Body of pancreas (tissue), 4 donors: ENCODE measurements at regions not wholly inside any gene's neighbourhood (a gene's known extent, or its start where the extent isn't known, plus 50 kb on each side); places are given as distances from the start of the nearest gene placed in this dataset.

ENCODE experiments used
- ATAC-seq: fragments of 150-250 bp; one replicate; pipeline ENCODE4 v1.9.1; 2016
- DNase-seq, 4 donors: peaks; one replicate each; pipeline ENCODE4 v3.0.0-alpha.2; 2019
- H3K27ac ChIP-seq, 4 donors: fragments of 200-600 bp; sonication (generic); 1 replicate in 3 of 4; 2 replicates in 1 of 4; pipeline versions ENCODE4 v1.5.1 to v1.6.1; 2016 to 2019; ENCODE audit warnings: mild to moderate bottlenecking in 1 of 4, mixed read lengths in 1 of 4, moderate library complexity in 1 of 4
- H3K27me3 ChIP-seq, 2 donors: fragments of 200-600 bp; sonication (generic); one replicate each; pipeline ENCODE4 v1.6.0; 2016; ENCODE audit warnings: mild to moderate bottlenecking in 1 of 2
- H3K36me3 ChIP-seq, 2 donors: fragments of 200-600 bp; sonication (generic); replicated peaks in 1 of 2; 2 replicates each; pipeline ENCODE4 v1.5.1; 2016; ENCODE audit warnings: low read depth in 2 of 2; ENCODE audit not compliant: insufficient read depth in 1 of 2
- H3K4me1 ChIP-seq: fragments of 200-600 bp; sonication (generic); one replicate; pipeline ENCODE4 v1.6.0; 2016
- H3K4me3 ChIP-seq, 2 donors: fragments of 200-600 bp; sonication (generic); 1 replicate in 1 of 2; 2 replicates in 1 of 2; pipeline ENCODE4 v1.5.1; 2016 to 2019
- H3K9me3 ChIP-seq, 3 donors: fragments of 200-600 bp; sonication (generic); 1 replicate in 2 of 3; 2 replicates in 1 of 3; pipeline ENCODE4 v1.5.1; 2016
- CTCF ChIP-seq, 7 experiments: fragments of 450-650 bp in 4 of 7; fragments of 200-600 bp in 3 of 7; sonication (generic) in 3 of 7; IDR thresholded peaks; one replicate each; pipeline ENCODE4 v1.5.1; 2016 to 2019; ENCODE audit warnings: antibody characterized with exemption in 7 of 7
- POLR2A ChIP-seq, 3 donors: fragments of 450-650 bp; IDR thresholded peaks; one replicate each; pipeline ENCODE4 v1.6.1; 2016; ENCODE audit warnings: antibody characterized with exemption in 3 of 3, mild to moderate bottlenecking in 2 of 3
- WGBS, 2 donors: methylation state at CpG; one replicate each; pipeline ENCODE4 v1.1.5; 2017; 5-methylcytosine and 5-hydroxymethylcytosine counted together
- intact Hi-C: fragments of 100-400 bp; cut with DNase I; formaldehyde crosslinking; loops from one replicate; pipeline ENCODE4 v1.15.1; 2023

GRCh38 chr2:8586457-8587051 lies 95.3 kb upstream of the ID2 start:
- intact Hi-C loops, result no loop called here
- no peak overlapping the region for H3K27ac ChIP-seq
- H3K4me3 ChIP-seq, result no peak overlapping the region
- DNase-seq (no peak), ATAC-seq (no peak)
- no peaks in the 10 kb centered on the region for H3K27me3 ChIP-seq
- H3K9me3 ChIP-seq, result no peaks in the 10 kb centered on the region
- peaks cover 27% of the 10 kb centered on the region for H3K4me1 ChIP-seq
- 81 to 93% methylated on average over 7 to 15 of the region's 15 CpGs for WGBS, 2 donors
- H3K36me3 ChIP-seq, result no peaks in the 10 kb centered on the region
- TF ChIP-seq CTCF (IDR thresholded peaks at IDR 0.05) (no peak), POLR2A (IDR thresholded peaks at IDR 0.05) (no peak)

GRCh38 chr2:8587251-8587791 lies 94.5 kb upstream of the ID2 start:
- Histone ChIP-seq H3K4me1 (peaks cover 23% of the 10 kb centered on the region), H3K36me3 (no peaks in the 10 kb centered on the region), H3K9me3 (no peaks in the 10 kb centered on the region), H3K27ac (no peak overlapping the region), H3K4me3 (no peak overlapping the region), H3K27me3 (no peaks in the 10 kb centered on the region)
- ATAC-seq (no peak), DNase-seq (no peak)
- TF ChIP-seq CTCF (IDR thresholded peaks at IDR 0.05), result no peak
- TF ChIP-seq POLR2A (IDR thresholded peaks at IDR 0.05), result no peak
- intact Hi-C loops, result no loop called here
- 79 to 84% methylated on average over 8 to 19 of the region's 19 CpGs for WGBS, 2 donors

- no peak for TF ChIP-seq POLR2A (IDR thresholded peaks at IDR 0.05)
- TF ChIP-seq CTCF (IDR thresholded peaks at IDR 0.05), result no peak
- ATAC-seq, result no peak
- 84 to 95% methylated on average over 7 of the region's 7 CpGs for WGBS, 2 donors
These were observed 93.7 kb upstream of the ID2 start for GRCh38 chr2:8587920-8588830.

DNA sequence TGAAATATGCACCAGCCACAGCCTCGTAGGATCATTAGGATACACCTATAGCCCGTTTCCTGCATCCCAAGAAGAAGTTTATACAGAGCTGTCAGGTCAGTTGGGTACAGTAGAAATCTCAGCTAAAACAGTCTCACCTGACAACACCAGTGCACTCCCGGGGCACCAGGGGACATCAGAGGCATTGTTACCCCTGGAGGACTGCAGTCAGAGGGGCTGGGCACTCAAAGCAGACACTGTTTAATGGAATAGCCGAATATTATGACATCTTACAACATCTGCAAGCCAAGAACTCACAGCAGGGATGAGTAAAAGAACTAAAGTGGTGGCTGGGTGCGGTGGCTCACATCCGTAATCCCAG lies 93.0 kb upstream of the ID2 start:
- intact Hi-C loops, result no loop called here
- H3K36me3 ChIP-seq, result no peaks in the 10 kb centered on the region
- no peak for DNase-seq
- no peaks in the 10 kb centered on the region for H3K9me3 ChIP-seq
- 83 to 90% methylated on average over 6 of the region's 6 CpGs for WGBS, 2 donors
- no peak overlapping the region for H3K4me3 ChIP-seq
- TF ChIP-seq CTCF (IDR thresholded peaks at IDR 0.05) (no peak), POLR2A (IDR thresholded peaks at IDR 0.05) (no peak)
- H3K27ac ChIP-seq, result no peak overlapping the region
- no peaks in the 10 kb centered on the region for H3K27me3 ChIP-seq
- H3K4me1 ChIP-seq, result peaks cover 9% of the 10 kb centered on the region
- ATAC-seq, result no peak

More at GRCh38 chr2:8587920-8588830, 93.7 kb upstream of the ID2 start:
- intact Hi-C loops, result no loop called here
- H3K27ac ChIP-seq, result no peak overlapping the region
- H3K4me1 ChIP-seq, result peaks cover 15% of the 10 kb centered on the region
- H3K9me3 ChIP-seq, result no peaks in the 10 kb centered on the region
- no peaks in the 10 kb centered on the region for H3K36me3 ChIP-seq
- no peaks in the 10 kb centered on the region for H3K27me3 ChIP-seq
- H3K4me3 ChIP-seq, result no peak overlapping the region
- DNase-seq, result no peak
